Nephron (organoid): ENCODE measurements at regions not wholly inside any gene's neighbourhood (a gene's known extent, or its start where the extent isn't known, plus 50 kb on each side); places are given as distances from the start of the nearest gene placed in this dataset.
"Not testable (repeated sequence)": the region's sequence is repeated elsewhere in the genome, so short reads cannot be mapped to it uniquely, and the experiment has no call there.

Experiments
- H3K27ac Mint-ChIP-seq, 3 experiments: 2 replicates each; pipeline ENCODE4 v1.8.0; 2020; ENCODE audit warnings: mixed read lengths in 3 of 3, mild to moderate bottlenecking in 2 of 3, moderate library complexity in 1 of 3
- H3K27me3 Mint-ChIP-seq: 2 replicates; pipeline ENCODE4 v1.8.0; 2021; ENCODE audit warnings: low read depth, mild to moderate bottlenecking, moderate library complexity, mixed read lengths
- H3K36me3 Mint-ChIP-seq: 2 replicates; pipeline ENCODE4 v1.8.0; 2020; ENCODE audit warnings: low read depth, mixed read lengths
- H3K4me1 Mint-ChIP-seq: 2 replicates; pipeline ENCODE4 v1.8.0; 2020; ENCODE audit warnings: mixed read lengths
- H3K4me3 Mint-ChIP-seq, 3 experiments: 2 replicates each; pipeline ENCODE4 v1.8.0; 2020; ENCODE audit warnings: mild to moderate bottlenecking in 3 of 3, mixed read lengths in 3 of 3, moderate library complexity in 2 of 3
- H3K9me3 Mint-ChIP-seq: 2 replicates; pipeline ENCODE4 v1.8.0; 2020; ENCODE audit warnings: mixed read lengths
- CTCF ChIP-seq, 3 experiments: fragments of 200-600 bp; sonication (generic); IDR thresholded peaks; one replicate each; pipeline ENCODE4 v1.5.0; 2021; ENCODE audit warnings: antibody characterized with exemption in 3 of 3; ENCODE audit not compliant: unreplicated experiment in 3 of 3

- Mint-ChIP-seq H3K27ac (no peak overlapping the region), H3K36me3 (no peaks in the 10 kb centered on the region), H3K4me1 (no peaks in the 10 kb centered on the region), H3K9me3 (no peaks in the 10 kb centered on the region), H3K27me3 (no peaks in the 10 kb centered on the region), H3K4me3 (no peak overlapping the region)
- TF ChIP-seq CTCF (IDR thresholded peaks at IDR 0.05; ENCODE audit: unreplicated experiment in 3 of 3): no peak
These were observed 427.3 kb downstream of the BTG1 start for GRCh38 chr12:91718326-91718725.

- no peaks in the 10 kb centered on the region for H3K4me1 Mint-ChIP-seq
- no peak for TF ChIP-seq CTCF (IDR thresholded peaks at IDR 0.05; ENCODE audit: unreplicated experiment in 3 of 3)
- H3K4me3 Mint-ChIP-seq: no peak overlapping the region
These were observed 427.8 kb downstream of the BTG1 start for GRCh38 chr12:91717804-91718203.

GRCh38 chr12:91711925-91712324 lies 433.7 kb downstream of the BTG1 start:
- peaks cover 11% of the 10 kb centered on the region for H3K9me3 Mint-ChIP-seq
- H3K4me3 Mint-ChIP-seq, H3K36me3 Mint-ChIP-seq, H3K27ac Mint-ChIP-seq, H3K4me1 Mint-ChIP-seq, H3K27me3 Mint-ChIP-seq: not testable (repeated sequence)

More at GRCh38 chr12:91717804-91718203, 427.8 kb downstream of the BTG1 start:
- no peaks in the 10 kb centered on the region for H3K27me3 Mint-ChIP-seq
- H3K36me3 Mint-ChIP-seq: no peaks in the 10 kb centered on the region
- H3K27ac Mint-ChIP-seq: no peak overlapping the region
- H3K9me3 Mint-ChIP-seq: peaks cover 4% of the 10 kb centered on the region

GRCh38 chr12:91706466-91706865 lies 439.2 kb downstream of the BTG1 start:
- H3K4me1 Mint-ChIP-seq: peaks cover 10% of the 10 kb centered on the region
- H3K27ac Mint-ChIP-seq: no peak overlapping the region
- H3K36me3 Mint-ChIP-seq: no peaks in the 10 kb centered on the region
- no peak for TF ChIP-seq CTCF (IDR thresholded peaks at IDR 0.05; ENCODE audit: unreplicated experiment in 3 of 3)
- peaks cover 3% of the 10 kb centered on the region for H3K27me3 Mint-ChIP-seq
- H3K9me3 Mint-ChIP-seq: peaks cover 6% of the 10 kb centered on the region
- H3K4me3 Mint-ChIP-seq: no peak overlapping the region

GRCh38 chr12:91704446-91704845 lies 441.2 kb downstream of the BTG1 start:
- H3K9me3 Mint-ChIP-seq: peaks cover 4% of the 10 kb centered on the region
- peaks cover 3% of the 10 kb centered on the region for H3K27me3 Mint-ChIP-seq
- H3K36me3 Mint-ChIP-seq: no peaks in the 10 kb centered on the region
- TF ChIP-seq CTCF (IDR thresholded peaks at IDR 0.05; ENCODE audit: unreplicated experiment in 3 of 3): no peak
- H3K4me3 Mint-ChIP-seq: no peak overlapping the region
- peaks cover 10% of the 10 kb centered on the region for H3K4me1 Mint-ChIP-seq
- peak overlapping the region; percentile 10 to 68 (median 35) for H3K27ac Mint-ChIP-seq

DNA sequence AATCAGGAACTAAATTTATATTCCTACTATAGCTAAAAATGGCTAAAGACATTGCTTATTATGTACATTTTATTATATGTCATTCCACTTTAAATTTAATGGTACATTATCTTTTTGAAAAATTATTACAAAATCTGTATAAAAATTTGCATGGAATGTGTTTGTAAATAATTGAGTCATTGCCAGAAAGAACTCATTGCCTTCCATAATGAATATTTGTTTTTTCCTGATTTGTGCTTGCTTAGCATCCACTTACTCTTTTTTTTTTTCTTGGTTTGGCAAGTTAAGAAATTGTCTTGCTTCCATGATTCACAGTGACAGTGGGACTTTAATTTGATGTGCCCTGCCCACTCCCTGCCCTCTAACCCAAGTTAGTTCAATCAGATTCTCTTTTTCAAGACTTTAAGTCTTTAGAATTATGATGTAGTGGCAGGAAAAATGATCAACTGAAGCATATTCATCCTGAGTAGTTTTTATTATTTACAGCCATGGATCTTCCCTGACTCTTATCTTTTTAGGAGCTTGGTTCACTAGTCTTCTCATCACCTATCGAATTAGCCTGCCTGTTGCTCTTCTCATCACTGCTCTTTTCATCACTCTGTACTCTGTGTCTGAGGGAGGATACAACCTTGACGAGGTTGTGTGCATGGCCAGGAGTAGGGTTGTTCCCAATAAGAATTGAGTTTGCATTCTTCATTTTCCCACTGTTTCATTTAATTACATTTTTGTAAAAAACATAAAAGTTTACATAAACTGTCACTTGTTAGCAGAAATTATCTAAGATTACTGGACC lies 442.0 kb downstream of the BTG1 start:
- Mint-ChIP-seq H3K9me3 (peaks cover 10% of the 10 kb centered on the region), H3K4me3 (no peak overlapping the region), H3K27ac (peak overlapping the region; percentile 10 to 68 (median 35)), H3K4me1 (peaks cover 10% of the 10 kb centered on the region), H3K27me3 (peaks cover 3% of the 10 kb centered on the region), H3K36me3 (no peaks in the 10 kb centered on the region)
- TF ChIP-seq CTCF (IDR thresholded peaks at IDR 0.05; ENCODE audit: unreplicated experiment in 3 of 3): no peak
